GM21360 (cell line): ENCODE measurements at regions not wholly inside any gene's neighbourhood (a gene's known extent, or its start where the extent isn't known, plus 50 kb on each side); places are given as distances from the start of the nearest gene placed in this dataset.
"Not testable (repeated sequence)": the region's sequence is repeated elsewhere in the genome, so short reads cannot be mapped to it uniquely, and the experiment has no call there.

Source experiments
- ATAC-seq: cut with Tn5 transposase; IDR thresholded peaks from one replicate; pipeline ENCODE4 v1.9.1; 2021; ENCODE audit warnings: mild to moderate bottlenecking, moderate library complexity; ENCODE audit not compliant: unreplicated experiment

GRCh38 chr7:119232091-119232490 lies 1007.6 kb downstream of the ANKRD7 start:
- no peak for ATAC-seq

GRCh38 chr7:119233015-119233414 lies 1008.5 kb downstream of the ANKRD7 start:
- no peak for ATAC-seq

- no peak for ATAC-seq
These were observed 1020.0 kb upstream of the KCND2 start for GRCh38 chr7:119252962-119253361.

- ATAC-seq, result no peak
These were observed 1018.2 kb upstream of the KCND2 start for GRCh38 chr7:119254742-119255141.

DNA sequence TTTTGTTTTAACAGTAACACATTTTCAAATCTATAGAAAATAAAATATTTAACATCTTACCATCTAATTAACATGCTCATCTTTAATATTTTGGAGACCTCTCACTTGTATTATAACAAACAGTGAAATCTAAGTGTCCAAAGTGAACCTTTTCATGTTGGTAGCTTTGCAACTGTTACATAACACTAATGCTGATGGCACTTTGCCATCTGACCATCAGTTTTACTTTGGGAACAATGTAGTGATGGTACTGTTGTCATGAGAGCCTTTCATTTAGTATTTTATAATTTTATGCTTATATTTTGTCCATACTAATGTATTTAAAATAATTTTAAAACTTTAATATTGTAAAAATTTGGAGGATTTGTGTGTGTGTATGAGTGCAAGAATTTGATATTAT lies 1017.0 kb upstream of the KCND2 start:
- ATAC-seq, result no peak

DNA sequence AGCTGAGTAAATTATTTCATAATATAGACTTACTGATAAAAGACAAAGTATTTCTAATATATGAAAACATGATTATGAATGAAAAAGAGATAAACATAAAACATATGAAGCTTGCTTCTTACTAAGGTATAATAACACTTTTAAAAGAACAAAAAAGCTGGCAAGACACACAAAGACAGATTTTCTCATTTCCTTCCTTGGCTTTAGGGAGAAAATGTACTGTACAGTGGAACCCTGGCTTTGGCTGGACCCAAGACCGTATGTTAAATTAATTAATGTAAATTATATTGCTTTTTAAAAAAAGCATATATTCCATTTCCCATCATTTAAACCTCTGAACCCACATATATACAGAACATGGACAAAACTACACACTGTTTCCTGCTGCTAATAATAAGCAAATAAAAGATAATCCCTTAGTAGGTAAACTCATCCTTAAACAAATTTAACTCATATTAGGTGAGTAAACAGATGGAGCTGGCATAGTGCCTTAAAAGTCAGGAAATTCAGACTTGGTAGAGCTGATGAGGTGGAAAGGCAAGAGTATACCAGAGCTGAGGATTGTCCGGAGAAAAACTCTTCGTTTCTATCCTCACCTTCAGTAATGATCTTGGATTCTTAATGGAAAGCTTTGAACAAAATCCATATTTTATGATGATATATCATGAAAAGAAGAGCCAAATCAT lies 1016.4 kb upstream of the KCND2 start:
- ATAC-seq, result no peak

DNA sequence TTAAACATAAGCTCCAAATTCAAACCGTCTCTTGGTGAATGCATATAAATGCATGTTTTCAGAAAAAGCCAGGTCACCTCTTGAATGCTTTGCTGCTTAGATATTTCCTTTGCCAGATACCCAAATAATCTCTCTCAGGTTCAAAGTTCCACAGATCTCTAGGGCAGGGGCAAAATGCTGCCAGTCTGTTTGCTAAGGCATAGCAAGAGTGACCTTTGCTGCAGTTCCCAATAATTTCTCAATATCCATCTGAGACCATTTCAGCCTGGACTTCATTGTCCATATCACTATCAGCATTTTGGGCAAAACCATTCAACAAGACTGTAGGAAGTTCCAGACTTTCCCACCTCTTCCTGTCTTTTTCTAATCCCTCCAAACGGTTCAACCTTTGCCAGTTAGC lies 1006.2 kb upstream of the KCND2 start:
- ATAC-seq, result not testable (repeated sequence)

DNA sequence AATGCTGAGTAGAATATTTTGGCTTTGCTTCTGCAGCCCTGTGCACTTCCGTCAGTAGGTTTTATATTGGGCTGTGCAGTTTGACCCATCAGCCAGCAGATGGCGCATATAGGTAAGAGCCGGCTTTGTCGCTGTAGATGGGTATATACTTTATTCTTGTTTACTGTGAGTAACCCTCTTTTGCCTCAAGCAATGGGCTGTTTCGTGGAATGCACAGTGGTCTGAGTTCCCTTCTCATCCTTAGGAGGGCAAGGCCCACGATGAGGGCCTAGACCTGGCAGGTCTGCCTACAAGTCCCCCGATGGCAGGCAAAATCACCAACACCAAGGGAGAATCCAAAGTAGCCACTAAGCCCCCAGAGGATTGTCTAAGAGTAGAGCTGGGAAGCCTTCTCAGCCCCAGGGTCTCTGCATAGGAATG lies 1002.9 kb upstream of the KCND2 start:
- ATAC-seq, result peak; percentile 97

GRCh38 chr7:119270644-119271043 lies 1002.3 kb upstream of the KCND2 start:
- ATAC-seq, result no peak

DNA sequence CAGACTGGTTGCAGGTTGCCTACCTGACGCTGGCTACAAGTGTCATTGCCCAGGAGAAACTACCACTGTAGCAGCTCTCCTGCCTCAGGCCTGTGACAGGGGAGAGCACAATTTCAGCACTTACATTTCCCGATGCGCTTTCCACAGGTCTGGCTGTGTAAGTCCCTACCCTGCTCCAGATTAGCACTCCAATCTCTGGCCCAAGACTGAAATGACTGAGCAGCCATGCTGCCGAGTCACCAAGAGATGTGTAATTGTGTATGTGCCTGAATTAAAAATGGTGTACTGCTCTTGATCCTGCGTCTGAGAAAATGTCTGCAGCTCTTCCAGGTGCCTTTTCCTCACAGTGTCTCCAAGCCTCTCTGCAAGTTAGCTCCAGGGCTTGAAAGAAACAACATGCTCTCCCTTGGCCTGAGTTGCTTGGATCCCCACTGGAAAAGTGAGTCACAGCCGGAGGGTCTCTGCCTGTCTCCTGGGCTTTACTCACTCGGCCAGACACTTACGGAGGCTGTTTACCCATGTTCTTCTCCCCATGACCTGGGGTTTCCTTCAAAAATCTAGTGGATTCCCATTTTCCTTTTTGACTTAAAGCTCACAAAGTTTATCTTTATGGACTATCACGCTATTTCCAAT lies 1001.7 kb upstream of the KCND2 start:
- no peak for ATAC-seq

GRCh38 chr7:119281181-119281846 lies 991.7 kb upstream of the KCND2 start:
- ATAC-seq, result no peak

DNA sequence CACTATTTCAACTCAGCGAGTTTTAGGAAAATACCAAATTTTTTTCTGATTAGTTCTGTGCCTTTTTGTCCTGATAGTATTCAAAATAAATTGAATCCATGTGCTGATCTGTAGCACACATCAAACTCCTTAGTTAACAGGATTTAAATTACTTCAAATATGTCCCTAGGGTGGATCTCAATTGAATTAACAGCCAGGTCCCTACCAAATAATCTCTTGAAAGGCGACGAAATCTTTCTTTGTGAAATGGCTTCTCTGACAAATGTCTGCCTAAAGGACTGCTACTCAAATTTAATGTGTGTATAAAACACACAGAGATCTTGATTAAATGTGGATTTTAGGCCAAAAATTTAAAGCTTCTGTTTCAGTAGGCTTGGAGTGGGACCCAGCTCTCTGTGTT lies 989.6 kb upstream of the KCND2 start:
- ATAC-seq, result no peak

GRCh38 chr7:119288416-119288815 lies 984.6 kb upstream of the KCND2 start:
- no peak for ATAC-seq

- ATAC-seq, result not testable (repeated sequence)
These were observed 972.6 kb upstream of the KCND2 start for GRCh38 chr7:119300341-119300740.

DNA sequence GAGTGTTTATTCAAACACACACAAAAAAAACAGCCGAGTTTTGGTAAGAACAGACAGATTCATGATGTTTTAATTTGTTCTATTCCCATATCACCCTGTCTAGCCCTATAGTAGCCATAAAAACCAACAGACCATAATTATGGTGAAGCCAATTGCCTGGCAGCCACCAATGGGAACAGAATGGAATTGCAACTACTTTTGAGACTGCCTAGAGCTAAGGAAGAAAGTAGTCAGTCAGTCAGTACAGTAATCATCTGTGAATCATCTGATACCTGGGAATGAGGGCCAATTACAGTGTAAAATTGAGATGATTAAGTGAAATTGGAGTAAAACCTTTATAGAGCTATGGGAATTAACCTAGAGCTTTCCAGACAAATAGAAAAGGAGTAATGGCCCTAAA lies 952.7 kb upstream of the KCND2 start:
- no peak for ATAC-seq

- no peak for ATAC-seq
These were observed 943.3 kb upstream of the KCND2 start for GRCh38 chr7:119329715-119330114.

GRCh38 chr7:119335405-119335804 lies 937.6 kb upstream of the KCND2 start:
- no peak for ATAC-seq

DNA sequence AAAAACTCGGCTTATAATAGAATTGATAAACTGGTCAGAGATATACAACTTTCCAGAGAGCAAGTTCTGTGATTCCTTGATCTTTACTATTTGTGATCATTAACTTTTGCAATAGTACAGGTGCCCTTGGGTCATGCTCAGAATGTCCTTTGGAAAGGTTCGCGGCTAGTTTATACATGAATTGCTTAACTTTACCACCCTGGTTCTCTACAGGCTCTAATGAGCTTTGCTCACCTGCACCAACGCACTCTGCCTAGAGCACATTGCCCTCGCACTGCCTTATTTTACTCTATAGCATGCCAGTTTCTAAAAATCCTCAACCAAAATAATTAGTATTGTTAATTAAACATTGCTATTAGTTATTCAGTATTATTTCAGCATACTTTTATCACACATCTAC lies 931.2 kb upstream of the KCND2 start:
- no peak for ATAC-seq

- ATAC-seq, result no peak
These were observed 929.7 kb upstream of the KCND2 start for GRCh38 chr7:119343289-119343688.

- no peak for ATAC-seq
These were observed 928.5 kb upstream of the KCND2 start for GRCh38 chr7:119344466-119344865.

- no peak for ATAC-seq
These were observed 924.5 kb upstream of the KCND2 start for GRCh38 chr7:119348491-119348890.

DNA sequence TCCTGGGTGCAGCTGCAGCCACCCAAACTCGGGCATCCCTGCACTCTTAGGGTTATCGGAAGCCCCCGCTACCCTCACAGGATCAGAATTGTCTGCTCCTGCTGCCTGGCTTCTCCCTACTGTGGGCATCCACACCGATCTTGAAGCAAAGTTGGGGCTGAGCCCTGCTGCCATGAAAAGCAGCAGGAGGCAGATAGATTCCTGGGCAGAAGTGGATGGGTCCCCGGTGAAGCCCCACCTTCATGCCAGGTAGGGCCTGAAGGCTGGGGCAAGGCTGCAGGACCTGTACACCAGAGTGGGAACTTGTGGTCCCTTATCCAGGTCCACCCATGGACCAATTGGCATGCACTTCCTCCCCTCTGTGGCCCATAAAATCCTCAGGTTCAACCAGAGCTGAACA lies 922.6 kb upstream of the KCND2 start:
- ATAC-seq, result no peak
